Activated T-helper 17 cell treated with anti-CD3 and anti-CD28 coated beads, Interleukin-2, amount 50 U/mL, for 72 hours (primary cell): ENCODE measurements at regions not wholly inside any gene's neighbourhood (a gene's known extent, or its start where the extent isn't known, plus 50 kb on each side); places are given as distances from the start of the nearest gene placed in this dataset.
"Not testable (repeated sequence)": the region's sequence is repeated elsewhere in the genome, so short reads cannot be mapped to it uniquely, and the experiment has no call there.

Experiments used
- ATAC-seq: fragments of 150-1000 bp; cut with Tn5 transposase; replicated peaks from 2 replicates; pipeline ENCODE4 v1.10.0; 2021; ENCODE audit warnings: mild to moderate bottlenecking, moderate library complexity
- H3K27ac Mint-ChIP-seq: one replicate; pipeline ENCODE4 v1.8.0; 2022; ENCODE audit warnings: mixed read lengths
- H3K27me3 Mint-ChIP-seq: one replicate; pipeline ENCODE4 v1.8.0; 2022; ENCODE audit warnings: mixed read lengths
- H3K36me3 Mint-ChIP-seq: one replicate; pipeline ENCODE4 v1.8.0; 2022; ENCODE audit warnings: low read depth, mild to moderate bottlenecking, mixed read lengths
- H3K4me1 Mint-ChIP-seq: one replicate; pipeline ENCODE4 v1.8.0; 2022; ENCODE audit warnings: mixed read lengths
- H3K4me3 Mint-ChIP-seq: one replicate; pipeline ENCODE4 v1.8.0; 2022; ENCODE audit warnings: mild to moderate bottlenecking, mixed read lengths
- H3K9me3 Mint-ChIP-seq: one replicate; pipeline ENCODE4 v1.8.0; 2022; ENCODE audit warnings: mixed read lengths

DNA sequence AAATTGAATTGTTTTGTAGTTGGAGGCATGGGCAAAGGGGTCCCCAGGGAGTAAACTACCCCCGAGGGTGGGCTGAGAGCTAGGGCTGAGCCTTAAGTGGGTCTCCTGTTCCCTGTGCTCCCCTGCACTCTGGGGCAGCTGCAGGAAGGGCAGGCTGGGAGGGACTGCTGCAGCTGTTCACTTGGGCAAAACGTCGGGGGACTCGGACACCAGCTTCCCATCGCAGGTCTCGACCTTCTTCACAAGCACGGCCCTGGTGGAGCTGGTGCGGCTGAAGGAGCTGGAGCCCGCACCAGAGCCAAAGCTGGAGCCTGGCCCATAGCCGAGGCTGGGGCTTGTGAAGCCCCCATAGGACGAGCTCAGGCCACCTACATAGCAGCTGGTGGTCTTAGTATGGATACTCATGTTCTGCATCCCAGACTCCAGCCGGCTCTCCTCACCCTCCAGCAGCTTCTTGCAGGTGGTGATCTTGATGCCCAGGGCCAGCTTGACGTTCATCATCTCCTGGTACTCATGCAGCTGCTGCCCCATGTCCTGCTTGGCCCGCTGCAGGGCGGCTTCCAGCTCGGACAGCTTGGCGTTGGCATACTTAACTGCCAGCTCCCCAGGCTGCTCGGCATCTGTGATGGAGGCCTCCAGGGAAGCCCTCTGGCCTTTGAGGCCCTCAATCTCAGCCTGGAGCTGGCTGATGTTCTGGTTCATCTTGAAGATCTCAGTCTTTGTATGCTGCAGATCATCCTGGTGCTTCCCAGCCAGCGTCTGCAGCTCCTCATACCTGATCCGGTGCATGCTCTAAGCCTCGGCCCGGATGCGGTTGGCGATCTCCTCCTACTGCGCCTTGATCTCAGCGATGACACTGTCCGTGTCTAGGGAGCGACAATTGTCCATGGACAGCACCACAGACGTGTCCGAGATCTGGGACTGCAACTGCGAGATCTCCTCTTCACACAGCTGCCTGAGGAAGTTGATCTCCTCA is 423.5 kb upstream of the ARPP21 start:
- Mint-ChIP-seq H3K36me3 (no peaks in the 10 kb centered on the region), H3K27ac (no peak overlapping the region), H3K4me1 (no peaks in the 10 kb centered on the region), H3K4me3 (no peak overlapping the region), H3K27me3 (no peaks in the 10 kb centered on the region), H3K9me3 (peaks cover 5% of the 10 kb centered on the region)
- ATAC-seq = no peak

GRCh38 chr3:35216501-35217266 is 422.6 kb upstream of the ARPP21 start:
- no peaks in the 10 kb centered on the region for H3K4me1 Mint-ChIP-seq
- H3K36me3 Mint-ChIP-seq = no peaks in the 10 kb centered on the region
- H3K27me3 Mint-ChIP-seq = no peaks in the 10 kb centered on the region
- no peak overlapping the region for H3K4me3 Mint-ChIP-seq
- peaks cover 5% of the 10 kb centered on the region for H3K9me3 Mint-ChIP-seq
- H3K27ac Mint-ChIP-seq = no peak overlapping the region
- no peak for ATAC-seq

DNA sequence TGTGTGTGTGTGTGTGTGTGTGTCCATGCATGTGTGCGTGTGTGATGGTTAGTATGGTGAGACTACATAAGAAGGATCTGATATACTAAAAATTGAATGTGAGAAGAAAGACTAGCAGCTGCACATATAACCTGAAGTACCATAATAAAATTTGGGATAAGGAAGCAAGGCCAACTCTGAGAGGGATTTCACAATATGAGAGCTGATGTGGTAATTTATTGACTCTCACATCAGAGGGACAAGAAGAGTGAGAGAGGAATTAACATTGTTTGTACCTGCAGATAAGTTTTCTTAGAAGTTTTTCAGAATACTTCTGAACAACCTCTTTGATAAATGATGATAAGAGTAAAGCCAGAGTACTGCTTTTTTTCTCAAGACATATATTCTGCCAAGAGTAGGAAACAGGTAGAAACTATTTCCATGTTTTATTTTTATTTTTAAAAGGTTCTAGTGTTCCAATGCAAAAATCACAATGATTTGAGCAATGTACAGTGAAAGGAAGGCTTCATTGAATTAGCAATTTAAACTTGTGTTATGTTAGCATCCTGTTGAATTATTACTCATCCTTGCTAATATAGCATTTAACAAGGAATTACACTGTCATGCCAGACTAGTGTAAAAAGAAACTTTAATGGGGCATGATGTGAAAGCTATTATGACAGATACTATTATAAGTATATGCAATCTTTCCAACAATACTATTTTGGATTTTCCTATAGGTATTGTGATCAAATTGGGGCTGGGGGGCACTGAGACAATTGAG is 415.5 kb upstream of the ARPP21 start:
- H3K4me3 Mint-ChIP-seq = no peak overlapping the region
- no peaks in the 10 kb centered on the region for H3K27me3 Mint-ChIP-seq
- peaks cover 16% of the 10 kb centered on the region for H3K9me3 Mint-ChIP-seq
- H3K36me3 Mint-ChIP-seq = no peaks in the 10 kb centered on the region
- ATAC-seq = no peak
- H3K27ac Mint-ChIP-seq = no peak overlapping the region
- no peaks in the 10 kb centered on the region for H3K4me1 Mint-ChIP-seq

DNA sequence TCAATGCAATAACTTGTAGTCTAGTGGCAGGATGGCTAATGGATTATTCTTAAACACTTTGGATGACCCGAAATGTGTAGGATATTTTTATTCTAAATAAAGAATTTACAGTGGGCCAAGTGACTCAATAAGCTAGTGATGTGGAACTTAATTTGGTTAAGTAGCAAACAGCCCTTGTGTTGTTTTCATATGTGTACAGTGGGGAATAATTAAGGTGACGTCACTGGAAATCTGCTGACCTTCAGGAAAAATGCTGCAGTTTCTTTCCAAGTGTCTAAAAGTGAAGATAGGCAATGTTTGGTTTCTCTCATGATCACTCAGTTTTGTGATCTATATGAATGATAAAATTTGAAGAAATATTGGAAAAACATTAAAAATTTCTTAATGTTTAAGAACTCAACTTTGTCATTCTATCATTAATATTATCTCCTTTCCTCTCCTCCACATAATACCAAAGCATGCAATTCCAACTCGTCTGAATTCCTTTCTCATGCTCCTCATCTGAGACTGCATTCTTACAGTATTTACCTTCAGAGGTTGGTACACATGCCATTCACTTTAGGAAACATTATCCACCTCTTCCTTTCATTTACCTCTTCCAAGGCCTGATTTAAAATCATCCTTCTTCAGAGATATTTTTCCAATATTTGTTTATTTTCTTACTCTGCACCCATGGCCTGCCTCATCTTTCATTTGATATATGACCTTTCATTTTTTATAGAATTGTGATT is 414.6 kb upstream of the ARPP21 start:
- Mint-ChIP-seq H3K27me3 (no peaks in the 10 kb centered on the region), H3K27ac (no peak overlapping the region), H3K4me3 (no peak overlapping the region), H3K4me1 (no peaks in the 10 kb centered on the region), H3K9me3 (peaks cover 16% of the 10 kb centered on the region), H3K36me3 (no peaks in the 10 kb centered on the region)
- no peak for ATAC-seq

DNA sequence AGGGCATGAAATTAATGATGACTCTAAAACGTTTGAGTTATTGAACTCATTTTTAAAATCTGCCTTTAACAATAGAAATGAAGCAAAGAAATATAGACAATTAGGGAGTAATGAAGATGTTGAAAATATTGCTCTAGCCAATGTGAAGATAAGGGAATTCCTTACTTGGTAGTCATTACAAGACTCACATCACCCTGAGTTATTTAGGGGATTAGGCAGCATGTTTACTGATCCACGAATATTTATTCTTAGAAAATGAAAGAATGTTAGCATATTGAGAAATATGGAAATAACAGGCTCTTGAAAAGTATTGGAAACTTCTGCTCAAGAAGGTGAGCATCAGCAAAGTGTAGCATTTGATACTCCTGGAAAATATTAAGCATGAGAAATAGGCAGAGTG is 398.1 kb upstream of the ARPP21 start:
- H3K4me3 Mint-ChIP-seq = no peak overlapping the region
- ATAC-seq = no peak
- no peaks in the 10 kb centered on the region for H3K4me1 Mint-ChIP-seq
- no peak overlapping the region for H3K27ac Mint-ChIP-seq
- no peaks in the 10 kb centered on the region for H3K36me3 Mint-ChIP-seq
- H3K9me3 Mint-ChIP-seq = no peaks in the 10 kb centered on the region
- no peaks in the 10 kb centered on the region for H3K27me3 Mint-ChIP-seq

GRCh38 chr3:35254917-35255316 is 384.4 kb upstream of the ARPP21 start:
- Mint-ChIP-seq H3K27ac (no peak overlapping the region), H3K27me3 (no peaks in the 10 kb centered on the region), H3K36me3 (no peaks in the 10 kb centered on the region), H3K4me1 (no peaks in the 10 kb centered on the region), H3K4me3 (no peak overlapping the region), H3K9me3 (peaks cover 18% of the 10 kb centered on the region)
- no peak for ATAC-seq

- H3K4me1 Mint-ChIP-seq = no peaks in the 10 kb centered on the region
- H3K4me3 Mint-ChIP-seq = no peak overlapping the region
- peaks cover 24% of the 10 kb centered on the region for H3K9me3 Mint-ChIP-seq
- no peak for ATAC-seq
- no peaks in the 10 kb centered on the region for H3K36me3 Mint-ChIP-seq
- no peaks in the 10 kb centered on the region for H3K27me3 Mint-ChIP-seq
- no peak overlapping the region for H3K27ac Mint-ChIP-seq
These were observed 381.7 kb upstream of the ARPP21 start for GRCh38 chr3:35257641-35258040.

GRCh38 chr3:35262406-35262805 is 376.9 kb upstream of the ARPP21 start:
- H3K27ac Mint-ChIP-seq = no peak overlapping the region
- ATAC-seq = no peak
- no peaks in the 10 kb centered on the region for H3K36me3 Mint-ChIP-seq
- H3K27me3 Mint-ChIP-seq = no peaks in the 10 kb centered on the region
- no peak overlapping the region for H3K4me3 Mint-ChIP-seq
- H3K9me3 Mint-ChIP-seq = peaks cover 14% of the 10 kb centered on the region
- H3K4me1 Mint-ChIP-seq = no peaks in the 10 kb centered on the region

DNA sequence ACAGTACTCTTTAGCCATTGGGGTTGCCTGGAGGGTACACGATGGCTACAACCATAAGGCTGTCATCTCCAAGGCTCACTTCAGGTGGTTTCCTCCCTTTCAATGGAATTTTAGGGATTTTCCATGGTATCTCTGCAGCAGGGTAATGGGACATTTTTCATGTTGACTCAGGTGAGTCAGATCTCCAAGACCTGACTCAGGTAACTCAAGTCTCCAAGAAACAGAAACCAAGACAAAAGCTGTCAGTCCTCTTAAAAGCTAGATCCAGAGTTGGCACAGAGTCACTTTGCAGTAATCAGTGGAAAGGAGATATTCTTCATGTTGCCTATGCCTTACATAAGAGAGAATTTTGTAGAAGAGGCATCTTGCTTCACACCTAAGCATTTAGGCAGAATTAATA is 375.8 kb upstream of the ARPP21 start:
- Mint-ChIP-seq H3K27ac (no peak overlapping the region), H3K27me3 (no peaks in the 10 kb centered on the region), H3K4me1 (no peaks in the 10 kb centered on the region), H3K4me3 (no peak overlapping the region), H3K9me3 (peaks cover 11% of the 10 kb centered on the region), H3K36me3 (no peaks in the 10 kb centered on the region)
- ATAC-seq = no peak

- not testable (repeated sequence) for H3K4me3 Mint-ChIP-seq, H3K27ac Mint-ChIP-seq, H3K4me1 Mint-ChIP-seq, H3K27me3 Mint-ChIP-seq, ATAC-seq, H3K36me3 Mint-ChIP-seq
- H3K9me3 Mint-ChIP-seq = peaks cover 11% of the 10 kb centered on the region
These were observed 373.3 kb upstream of the ARPP21 start for GRCh38 chr3:35266065-35266464.

GRCh38 chr3:35275768-35276167 is 363.6 kb upstream of the ARPP21 start:
- H3K9me3 Mint-ChIP-seq = peaks cover 22% of the 10 kb centered on the region
- H3K4me1 Mint-ChIP-seq = no peaks in the 10 kb centered on the region
- H3K27me3 Mint-ChIP-seq = no peaks in the 10 kb centered on the region
- no peak overlapping the region for H3K27ac Mint-ChIP-seq
- H3K36me3 Mint-ChIP-seq = no peaks in the 10 kb centered on the region
- no peak for ATAC-seq
- H3K4me3 Mint-ChIP-seq = no peak overlapping the region

DNA sequence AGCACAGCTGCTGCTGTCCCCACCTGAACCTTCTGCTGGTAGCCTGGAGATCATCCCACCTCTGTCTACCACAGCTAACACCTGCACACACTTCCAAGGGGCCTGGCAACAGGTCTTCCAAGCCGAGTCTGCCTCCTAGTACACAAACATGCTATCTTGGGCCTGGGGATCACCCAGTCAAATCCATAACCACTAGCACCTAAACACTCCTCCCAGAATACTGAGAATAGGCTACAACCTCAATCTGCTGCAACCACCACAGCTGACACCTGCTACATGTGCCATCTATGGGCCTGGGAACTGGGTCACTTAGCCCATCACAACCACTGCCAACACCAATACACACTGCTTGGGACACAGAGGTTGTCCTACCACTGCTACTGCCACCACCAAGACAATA is 362.8 kb upstream of the ARPP21 start:
- no peaks in the 10 kb centered on the region for H3K36me3 Mint-ChIP-seq
- H3K4me1 Mint-ChIP-seq = no peaks in the 10 kb centered on the region
- no peak overlapping the region for H3K4me3 Mint-ChIP-seq
- H3K27me3 Mint-ChIP-seq = no peaks in the 10 kb centered on the region
- no peak overlapping the region for H3K27ac Mint-ChIP-seq
- no peak for ATAC-seq
- H3K9me3 Mint-ChIP-seq = peaks cover 23% of the 10 kb centered on the region

GRCh38 chr3:35291471-35292236 is 347.7 kb upstream of the ARPP21 start:
- ATAC-seq = no peak
- peaks cover 17% of the 10 kb centered on the region for H3K9me3 Mint-ChIP-seq
- H3K27ac Mint-ChIP-seq = no peak overlapping the region
- H3K4me3 Mint-ChIP-seq = no peak overlapping the region
- no peaks in the 10 kb centered on the region for H3K4me1 Mint-ChIP-seq
- no peaks in the 10 kb centered on the region for H3K36me3 Mint-ChIP-seq
- no peaks in the 10 kb centered on the region for H3K27me3 Mint-ChIP-seq
